C4-2B (cell line): ENCODE measurements at regions not wholly inside any gene's neighbourhood (a gene's known extent, or its start where the extent isn't known, plus 50 kb on each side); places are given as distances from the start of the nearest gene placed in this dataset.

ENCODE experiments used
- ZFX ChIP-seq: fragments of 450-650 bp; IDR thresholded peaks from 2 replicates; pipeline ENCODE4 v1.6.1; 2017
- TF ChIP-seq, protein P1 (sequence below): fragments of 450-650 bp; conservative IDR thresholded peaks from 2 replicates; pipeline ENCODE4 v1.5.1; 2017; ENCODE audit warnings: mild to moderate bottlenecking

- TF ChIP-seq, protein P1, sequence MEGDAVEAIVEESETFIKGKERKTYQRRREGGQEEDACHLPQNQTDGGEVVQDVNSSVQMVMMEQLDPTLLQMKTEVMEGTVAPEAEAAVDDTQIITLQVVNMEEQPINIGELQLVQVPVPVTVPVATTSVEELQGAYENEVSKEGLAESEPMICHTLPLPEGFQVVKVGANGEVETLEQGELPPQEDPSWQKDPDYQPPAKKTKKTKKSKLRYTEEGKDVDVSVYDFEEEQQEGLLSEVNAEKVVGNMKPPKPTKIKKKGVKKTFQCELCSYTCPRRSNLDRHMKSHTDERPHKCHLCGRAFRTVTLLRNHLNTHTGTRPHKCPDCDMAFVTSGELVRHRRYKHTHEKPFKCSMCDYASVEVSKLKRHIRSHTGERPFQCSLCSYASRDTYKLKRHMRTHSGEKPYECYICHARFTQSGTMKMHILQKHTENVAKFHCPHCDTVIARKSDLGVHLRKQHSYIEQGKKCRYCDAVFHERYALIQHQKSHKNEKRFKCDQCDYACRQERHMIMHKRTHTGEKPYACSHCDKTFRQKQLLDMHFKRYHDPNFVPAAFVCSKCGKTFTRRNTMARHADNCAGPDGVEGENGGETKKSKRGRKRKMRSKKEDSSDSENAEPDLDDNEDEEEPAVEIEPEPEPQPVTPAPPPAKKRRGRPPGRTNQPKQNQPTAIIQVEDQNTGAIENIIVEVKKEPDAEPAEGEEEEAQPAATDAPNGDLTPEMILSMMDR = no peak
- TF ChIP-seq ZFX = no peak
Observed at GRCh38 chr1:60589916-60590315, 492.4 kb upstream of the NFIA start.
